Tibial nerve (tissue), 4 donors: ENCODE measurements at regions not wholly inside any gene's neighbourhood (a gene's known extent, or its start where the extent isn't known, plus 50 kb on each side); places are given as distances from the start of the nearest gene placed in this dataset.

ENCODE experiments used
- DNase-seq, 2 donors: peaks; one replicate each; pipeline ENCODE4 v3.0.0-alpha.2; 2019; ENCODE audit warnings: low spot score in 2 of 2
- H3K27ac ChIP-seq, 4 donors: fragments of 200-600 bp; sonication (generic) in 3 of 4; one replicate each; pipeline ENCODE4 v1.5.1; 2017 to 2019; ENCODE audit warnings: mild to moderate bottlenecking in 1 of 4
- H3K27me3 ChIP-seq, 2 donors: fragments of 200-600 bp; sonication (generic) in 1 of 2; one replicate each; pipeline versions ENCODE4 v1.5.1 to v1.6.0; 2017 to 2019
- H3K36me3 ChIP-seq, 3 donors: fragments of 200-600 bp; sonication (generic); one replicate each; pipeline ENCODE4 v1.5.1; 2018 to 2019
- H3K4me1 ChIP-seq, 4 donors: fragments of 200-600 bp; sonication (generic) in 3 of 4; one replicate each; pipeline ENCODE4 v1.5.1; 2017 to 2019
- H3K4me3 ChIP-seq, 4 donors: fragments of 200-600 bp; sonication (generic) in 3 of 4; one replicate each; pipeline ENCODE4 v1.5.1; 2017 to 2019; ENCODE audit warnings: mild to moderate bottlenecking in 1 of 4, moderate library complexity in 1 of 4
- H3K9me3 ChIP-seq, 4 donors: fragments of 200-600 bp; sonication (generic) in 3 of 4; one replicate each; pipeline ENCODE4 v1.5.1; 2017 to 2019
- CTCF ChIP-seq, 5 experiments: fragments of 200-600 bp in 3 of 5; fragments of 450-650 bp in 2 of 5; sonication (generic) in 3 of 5; IDR thresholded peaks; one replicate each; pipeline ENCODE4 v1.5.1; 2016 to 2019; ENCODE audit warnings: antibody characterized with exemption in 5 of 5, mild to moderate bottlenecking in 3 of 5, moderate library complexity in 2 of 5
- EP300 ChIP-seq, 2 donors: sonication (generic); formaldehyde crosslinking; IDR thresholded peaks; one replicate each; pipeline ENCODE4 v1.6.1; 2017; ENCODE audit warnings: antibody characterized with exemption in 2 of 2, mild to moderate bottlenecking in 1 of 2
- POLR2A ChIP-seq, 2 donors: fragments of 450-650 bp; IDR thresholded peaks; one replicate each; pipeline ENCODE4 v1.6.1; 2017; ENCODE audit warnings: antibody characterized with exemption in 2 of 2, mild to moderate bottlenecking in 2 of 2, moderate library complexity in 2 of 2
- WGBS, 2 donors: methylation state at CpG; one replicate each; pipeline ENCODE4 v1.1.5; 2018; 5-methylcytosine and 5-hydroxymethylcytosine counted together

DNA sequence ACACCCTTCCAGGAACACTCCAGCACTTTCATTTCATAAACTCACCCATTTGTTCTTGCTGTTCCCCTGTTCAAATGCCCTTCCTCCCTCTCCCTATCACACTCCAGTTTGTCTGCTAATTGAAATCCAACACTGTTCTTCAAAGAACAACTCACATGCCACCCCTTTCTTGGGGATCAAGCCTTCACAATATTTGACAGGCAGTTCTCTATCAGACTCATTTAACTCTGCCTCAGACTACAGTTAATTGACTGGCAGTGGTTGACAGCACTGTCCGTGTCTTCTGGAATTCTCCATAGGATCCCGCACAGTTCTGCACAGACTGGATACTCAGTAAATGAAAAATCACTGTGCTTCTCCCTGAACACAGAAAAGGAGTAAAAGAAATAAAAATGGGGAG, 87.8 kb downstream of the PMP22 start:
- no peak overlapping the region for H3K4me3 ChIP-seq
- H3K4me1 ChIP-seq, result no peaks in the 10 kb centered on the region
- WGBS, 2 donors, result 84 to 96% methylated on average over 2 of the region's 2 CpGs
- no peak for DNase-seq
- no peaks in the 10 kb centered on the region for H3K27me3 ChIP-seq
- H3K27ac ChIP-seq, result no peak overlapping the region
- no peaks in the 10 kb centered on the region for H3K9me3 ChIP-seq
- H3K36me3 ChIP-seq, result no peaks in the 10 kb centered on the region
- TF ChIP-seq EP300 (IDR thresholded peaks at IDR 0.05), result no peak
- TF ChIP-seq POLR2A (IDR thresholded peaks at IDR 0.05), result no peak
- no peak for TF ChIP-seq CTCF (IDR thresholded peaks at IDR 0.05)

GRCh38 chr17:15175356-15175755, 89.8 kb downstream of the PMP22 start:
- no peaks in the 10 kb centered on the region for H3K36me3 ChIP-seq
- WGBS, 2 donors, result 51 to 60% methylated on average over 7 of the region's 7 CpGs
- no peak overlapping the region for H3K27ac ChIP-seq
- TF ChIP-seq EP300 (IDR thresholded peaks at IDR 0.05), result no peak
- TF ChIP-seq POLR2A (IDR thresholded peaks at IDR 0.05), result no peak
- TF ChIP-seq CTCF (IDR thresholded peaks at IDR 0.05), result no peak
- H3K27me3 ChIP-seq, result no peaks in the 10 kb centered on the region
- H3K9me3 ChIP-seq, result no peaks in the 10 kb centered on the region
- no peak overlapping the region for H3K4me3 ChIP-seq
- DNase-seq, result no peak
- H3K4me1 ChIP-seq, result peaks cover 0 to 8% (median 0%) of the 10 kb centered on the region in 4 donors

DNA sequence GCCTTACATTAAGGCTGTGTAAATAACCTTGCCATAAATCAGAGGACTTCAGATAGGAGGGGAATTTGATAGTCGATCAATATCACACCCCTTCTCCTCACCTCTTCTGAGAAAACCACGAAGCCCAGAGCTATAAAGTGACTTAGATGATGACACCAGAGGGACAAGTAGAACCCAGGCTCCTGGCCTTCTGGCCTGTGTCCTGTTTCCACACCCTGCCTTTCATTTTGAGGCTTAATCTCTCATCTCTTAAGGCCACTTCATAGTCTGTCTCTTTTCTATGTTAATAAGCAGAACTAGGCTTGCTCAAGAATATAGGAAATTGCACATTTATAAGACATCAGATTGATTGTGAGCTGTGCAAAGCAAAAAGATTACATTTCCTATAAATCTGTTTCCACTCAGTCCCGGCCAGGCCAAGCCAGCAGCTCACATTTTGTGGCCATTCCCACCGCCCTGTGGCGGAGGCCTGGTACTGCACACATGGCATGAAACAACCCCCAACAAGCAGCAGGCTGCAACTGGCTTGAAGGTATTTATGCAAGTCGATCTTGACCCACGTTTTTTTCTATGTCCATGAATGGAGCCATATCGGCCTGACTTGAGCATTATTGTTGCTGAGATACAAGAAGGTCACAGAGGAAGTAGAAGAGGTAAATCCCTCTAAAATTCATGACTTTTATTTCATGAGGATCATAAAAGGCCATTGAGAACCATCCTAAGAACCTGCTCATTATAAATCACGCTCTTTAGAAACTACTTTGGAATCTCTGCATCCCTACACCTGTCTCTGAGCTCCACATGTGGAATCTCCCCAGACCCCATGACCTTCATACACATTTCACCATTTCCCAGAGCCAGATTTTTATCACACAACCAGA, 93.7 kb downstream of the PMP22 start:
- no peak overlapping the region for H3K4me3 ChIP-seq
- H3K27me3 ChIP-seq, result no peaks in the 10 kb centered on the region
- 23 to 27% methylated on average over 9 of the region's 9 CpGs for WGBS, 2 donors
- H3K4me1 ChIP-seq, result peaks cover 0 to 8% (median 0%) of the 10 kb centered on the region in 4 donors
- TF ChIP-seq CTCF (IDR thresholded peaks at IDR 0.05) (peak; percentile 67 to 86 (median 71)), POLR2A (IDR thresholded peaks at IDR 0.05) (no peak), EP300 (IDR thresholded peaks at IDR 0.05) (no peak)
- DNase-seq, result peak; percentile 47 to 63
- no peaks in the 10 kb centered on the region for H3K36me3 ChIP-seq
- no peaks in the 10 kb centered on the region for H3K9me3 ChIP-seq
- no peak overlapping the region for H3K27ac ChIP-seq

DNA sequence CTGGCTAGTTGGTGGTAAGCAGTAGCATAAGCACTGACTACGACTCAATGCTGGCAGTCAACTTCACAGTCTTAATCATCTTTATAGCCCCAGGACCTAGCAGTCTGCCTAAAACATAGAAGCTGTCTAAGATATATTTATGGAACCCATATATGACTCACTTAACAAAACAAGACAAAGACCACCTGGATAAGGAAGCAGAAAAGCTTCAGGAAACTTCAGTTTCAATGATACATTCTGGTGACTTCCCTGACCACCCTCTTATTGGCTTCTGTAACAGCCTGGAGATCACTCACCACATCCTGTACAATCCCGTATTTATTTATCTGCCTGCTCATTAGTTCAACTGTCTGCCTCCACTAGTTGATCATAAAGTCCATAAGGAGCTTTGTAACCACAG, 95.5 kb downstream of the PMP22 start:
- Histone ChIP-seq H3K27ac (no peak overlapping the region), H3K27me3 (no peaks in the 10 kb centered on the region), H3K36me3 (no peaks in the 10 kb centered on the region), H3K4me1 (peaks cover 0 to 8% (median 0%) of the 10 kb centered on the region in 4 donors), H3K9me3 (no peaks in the 10 kb centered on the region), H3K4me3 (no peak overlapping the region)
- TF ChIP-seq CTCF (IDR thresholded peaks at IDR 0.05) (no peak), EP300 (IDR thresholded peaks at IDR 0.05) (no peak), POLR2A (IDR thresholded peaks at IDR 0.05) (no peak)
- 82 to 93% methylated on average over 2 of the region's 2 CpGs for WGBS, 2 donors
- DNase-seq, result no peak

GRCh38 chr17:15168379-15168778, 96.7 kb downstream of the PMP22 start:
- TF ChIP-seq POLR2A (IDR thresholded peaks at IDR 0.05), result no peak
- no peak for TF ChIP-seq CTCF (IDR thresholded peaks at IDR 0.05)
- no peak for TF ChIP-seq EP300 (IDR thresholded peaks at IDR 0.05)

More at GRCh38 chr17:15168379-15168778, 96.7 kb downstream of the PMP22 start:
- Histone ChIP-seq H3K27ac (no peak overlapping the region), H3K4me3 (no peak overlapping the region), H3K36me3 (no peaks in the 10 kb centered on the region), H3K4me1 (peaks cover 0 to 8% (median 0%) of the 10 kb centered on the region in 4 donors), H3K9me3 (no peaks in the 10 kb centered on the region), H3K27me3 (no peaks in the 10 kb centered on the region)
- WGBS, 2 donors, result 80 to 93% methylated on average over 4 of the region's 4 CpGs
- no peak for DNase-seq
